ENCODE measurements at regions not wholly inside any gene's neighbourhood (a gene's known extent, or its start where the extent isn't known, plus 50 kb on each side); places are given as distances from the start of the nearest gene placed in this dataset.

GRCh38 chr7:80318081-80318480 lies 183.4 kb downstream of the GNAI1 start:
- TF ChIP-seq CTCF (IDR thresholded peaks at IDR 0.05): no peak
- H3K9me3 Mint-ChIP-seq (ENCODE audit: low read depth): no peaks in the 10 kb centered on the region
- no peak overlapping the region for H3K27ac Mint-ChIP-seq (ENCODE audit: unreplicated experiment)
- H3K27me3 Mint-ChIP-seq (ENCODE audit: low read depth): no peaks in the 10 kb centered on the region
- no peaks in the 10 kb centered on the region for H3K36me3 Mint-ChIP-seq (ENCODE audit: low read depth)
- no peak for DNase-seq (ENCODE audit: low spot score)
- peaks cover 7% of the 10 kb centered on the region for H3K4me1 Mint-ChIP-seq (ENCODE audit: low read depth)
- H3K4me3 Mint-ChIP-seq (ENCODE audit: unreplicated experiment): no peak overlapping the region

- no peaks in the 10 kb centered on the region for H3K36me3 Mint-ChIP-seq (ENCODE audit: low read depth)
- H3K9me3 Mint-ChIP-seq (ENCODE audit: low read depth): no peaks in the 10 kb centered on the region
- H3K27me3 Mint-ChIP-seq (ENCODE audit: low read depth): no peaks in the 10 kb centered on the region
- TF ChIP-seq CTCF (IDR thresholded peaks at IDR 0.05): no peak
- H3K4me3 Mint-ChIP-seq (ENCODE audit: unreplicated experiment): no peak overlapping the region
- H3K4me1 Mint-ChIP-seq (ENCODE audit: low read depth): peaks cover 15% of the 10 kb centered on the region
- DNase-seq (ENCODE audit: low spot score): no peak
- H3K27ac Mint-ChIP-seq (ENCODE audit: unreplicated experiment): no peak overlapping the region
Observed at GRCh38 chr7:80316811-80317210, 182.2 kb downstream of the GNAI1 start.

GRCh38 chr7:80313716-80314115 lies 179.1 kb downstream of the GNAI1 start:
- H3K27ac Mint-ChIP-seq (ENCODE audit: unreplicated experiment): no peak overlapping the region
- H3K27me3 Mint-ChIP-seq (ENCODE audit: low read depth): no peaks in the 10 kb centered on the region
- H3K4me1 Mint-ChIP-seq (ENCODE audit: low read depth): peaks cover 29% of the 10 kb centered on the region

GRCh38 chr7:80313067-80313626 lies 178.5 kb downstream of the GNAI1 start:
- H3K4me3 Mint-ChIP-seq (ENCODE audit: unreplicated experiment): no peak overlapping the region
- TF ChIP-seq CTCF (IDR thresholded peaks at IDR 0.05): no peak
- no peaks in the 10 kb centered on the region for H3K27me3 Mint-ChIP-seq (ENCODE audit: low read depth)
- no peak for DNase-seq (ENCODE audit: low spot score)
- no peaks in the 10 kb centered on the region for H3K9me3 Mint-ChIP-seq (ENCODE audit: low read depth)
- H3K4me1 Mint-ChIP-seq (ENCODE audit: low read depth): peaks cover 29% of the 10 kb centered on the region
- H3K36me3 Mint-ChIP-seq (ENCODE audit: low read depth): no peaks in the 10 kb centered on the region
- no peak overlapping the region for H3K27ac Mint-ChIP-seq (ENCODE audit: unreplicated experiment)

More at GRCh38 chr7:80313716-80314115, 179.1 kb downstream of the GNAI1 start:
- H3K9me3 Mint-ChIP-seq (ENCODE audit: low read depth): no peaks in the 10 kb centered on the region
- no peak for TF ChIP-seq CTCF (IDR thresholded peaks at IDR 0.05)
- H3K4me3 Mint-ChIP-seq (ENCODE audit: unreplicated experiment): no peak overlapping the region
- DNase-seq (ENCODE audit: low spot score): no peak
- H3K36me3 Mint-ChIP-seq (ENCODE audit: low read depth): no peaks in the 10 kb centered on the region

GRCh38 chr7:80312139-80312661 lies 177.6 kb downstream of the GNAI1 start:
- TF ChIP-seq CTCF (IDR thresholded peaks at IDR 0.05): no peak
- DNase-seq (ENCODE audit: low spot score): no peak
- no peaks in the 10 kb centered on the region for H3K9me3 Mint-ChIP-seq (ENCODE audit: low read depth)
- peaks cover 35% of the 10 kb centered on the region for H3K4me1 Mint-ChIP-seq (ENCODE audit: low read depth)
- no peaks in the 10 kb centered on the region for H3K27me3 Mint-ChIP-seq (ENCODE audit: low read depth)
- H3K27ac Mint-ChIP-seq (ENCODE audit: unreplicated experiment): peak overlapping the region; percentile 82
- H3K4me3 Mint-ChIP-seq (ENCODE audit: unreplicated experiment): no peak overlapping the region
- no peaks in the 10 kb centered on the region for H3K36me3 Mint-ChIP-seq (ENCODE audit: low read depth)
